ENCODE measurements at regions not wholly inside any gene's neighbourhood (a gene's known extent, or its start where the extent isn't known, plus 50 kb on each side); places are given as distances from the start of the nearest gene placed in this dataset.

DNA sequence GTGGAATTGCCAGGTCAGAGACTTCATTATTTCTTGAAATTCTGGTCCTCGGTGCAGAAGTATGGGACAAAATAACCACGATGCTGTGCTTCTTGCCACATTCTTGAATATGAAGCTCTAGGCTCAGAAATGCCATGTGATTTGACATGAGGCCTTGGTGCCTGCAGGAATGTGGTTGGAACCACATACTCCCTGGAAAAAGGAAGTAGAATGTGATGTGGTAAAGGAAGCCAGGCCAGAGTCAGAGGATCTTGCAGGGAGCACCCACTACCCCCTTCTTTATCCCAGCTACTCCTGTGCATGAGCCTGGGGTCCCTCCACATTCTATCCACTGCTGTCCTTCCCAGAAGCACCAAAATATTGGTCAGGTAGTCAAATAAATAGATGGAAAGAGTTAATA, 80.9 kb downstream of the FOXD1 start:
- Histone ChIP-seq H3K4me2 (no peak overlapping the region), H2AFZ (ENCODE audit: low read depth) (no peak overlapping the region), H3K79me2 (ENCODE audit: insufficient read depth) (no peaks in the 10 kb centered on the region), H3K4me1 (ENCODE audit: control insufficient read depth in 1 of 2, insufficient read depth in 2 of 2, low read depth in 1 of 2, low read length in 1 of 2) (peaks cover 0 to 48% of the 10 kb centered on the region in 2 experiments; a peak in 3 of 4 replicates), H3K27ac (ENCODE audit: low read depth in 2 of 2, low read length in 1 of 2) (no peak overlapping the region), H3K9me2 (no peaks in the 10 kb centered on the region), H3F3A (replicated peaks; ENCODE audit: insufficient read depth) (peaks cover 62% of the 10 kb centered on the region), H3K9ac (no peak overlapping the region), H3K9me3 (no peaks in the 10 kb centered on the region), H4K20me1 (ENCODE audit: insufficient read depth) (no peaks in the 10 kb centered on the region), H3K27me3 (ENCODE audit: insufficient read depth) (no peaks in the 10 kb centered on the region), H3K4me3 (ENCODE audit: low read depth in 2 of 2, low read length in 1 of 2) (no peak overlapping the region), H3K36me3 (replicated peaks in 1 of 2; ENCODE audit: control insufficient read depth in 1 of 2, insufficient read depth in 2 of 2, low read length in 1 of 2) (no peaks in the 10 kb centered on the region)
- CTCF ChIA-PET: no interaction called here
- no peak for DNase-seq
- TF ChIP-seq GABPA (IDR thresholded peaks at IDR 0.05; ENCODE audit: low read depth): no peak
- TF ChIP-seq, protein P1, sequence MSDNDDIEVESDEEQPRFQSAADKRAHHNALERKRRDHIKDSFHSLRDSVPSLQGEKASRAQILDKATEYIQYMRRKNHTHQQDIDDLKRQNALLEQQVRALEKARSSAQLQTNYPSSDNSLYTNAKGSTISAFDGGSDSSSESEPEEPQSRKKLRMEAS (IDR thresholded peaks at IDR 0.05; ENCODE audit: low read depth): peak; percentile 60
- 28% methylated on average over 2 of the region's 2 CpGs for WGBS (ENCODE audit: low lambda C conversion rate)
- POLR2A ChIA-PET: interaction anchor here (0.6 kb wide), 1 partner anchor 442 kb away, joined by 3 read pairs; no protein-coding TSS in a partner anchor

GRCh38 chr5:73365990-73366667, 82.4 kb downstream of the FOXD1 start:
- no peak for DNase-seq
- peak overlapping the region; percentile 33; the same call in 1 of the 2 replicates for H3K9ac ChIP-seq
- no peaks in the 10 kb centered on the region for H3K27me3 ChIP-seq (ENCODE audit: insufficient read depth)
- no peaks in the 10 kb centered on the region for H3K79me2 ChIP-seq (ENCODE audit: insufficient read depth)
- H3K27ac ChIP-seq (ENCODE audit: low read depth in 2 of 2, low read length in 1 of 2): peak overlapping the region in 1 of 2 experiments; percentile 85; a peak in 2 of 4 replicates
- H3K4me3 ChIP-seq (ENCODE audit: low read depth in 2 of 2, low read length in 1 of 2): no peak overlapping the region
- CTCF ChIA-PET: interaction anchor here (0.8 to 2.4 kb wide), 2 partner anchors 53 to 150 kb away, joined by 3 to 8 read pairs; no protein-coding TSS in a partner anchor
- H2AFZ ChIP-seq (ENCODE audit: low read depth): no peak overlapping the region
- H3K36me3 ChIP-seq (replicated peaks in 1 of 2; ENCODE audit: control insufficient read depth in 1 of 2, insufficient read depth in 2 of 2, low read length in 1 of 2): no peaks in the 10 kb centered on the region
- H3K9me2 ChIP-seq: no peaks in the 10 kb centered on the region
- TF ChIP-seq SIN3A (IDR thresholded peaks at IDR 0.05; ENCODE audit: borderline replicate concordance, low read depth, low read length) (no peak), CHD2 (IDR thresholded peaks at IDR 0.05; ENCODE audit: low read length, partially characterized antibody) (no peak), FOSL2 (IDR thresholded peaks at IDR 0.05; ENCODE audit: borderline replicate concordance, low read depth) (no peak), YY1 (IDR thresholded peaks at IDR 0.05; ENCODE audit: low read depth) (no peak), GATA2 (CRISPR knock-in tag; IDR thresholded peaks at IDR 0.05) (no peak), CTCF (IDR thresholded peaks at IDR 0.05) (no peak), RFX5 (IDR thresholded peaks at IDR 0.05; ENCODE audit: low read length) (no peak), RAD21 (IDR thresholded peaks at IDR 0.05; ENCODE audit: low read length) (no peak)
- H3F3A ChIP-seq (replicated peaks; ENCODE audit: insufficient read depth): peaks cover 47% of the 10 kb centered on the region
- peak overlapping the region; percentile 57 for H3K4me2 ChIP-seq
- peaks cover 0 to 41% of the 10 kb centered on the region in 2 experiments; a peak in 3 of 4 replicates for H3K4me1 ChIP-seq (ENCODE audit: control insufficient read depth in 1 of 2, insufficient read depth in 2 of 2, low read depth in 1 of 2, low read length in 1 of 2)
- H4K20me1 ChIP-seq (ENCODE audit: insufficient read depth): no peaks in the 10 kb centered on the region
- POLR2A ChIA-PET: no interaction called here
- H3K9me3 ChIP-seq: no peaks in the 10 kb centered on the region
- 82% methylated on average over 12 of the region's 12 CpGs for WGBS (ENCODE audit: low lambda C conversion rate)
